Posterior cingulate gyrus (tissue), 11 donors: ENCODE measurements at regions not wholly inside any gene's neighbourhood (a gene's known extent, or its start where the extent isn't known, plus 50 kb on each side); places are given as distances from the start of the nearest gene placed in this dataset.

Experiments
- DNase-seq, 10 donors: peaks; one replicate each; pipeline versions ENCODE4 v3.0.0 to v3.0.0-alpha.2; 2020 to 2021; ENCODE audit warnings: mixed read lengths in 3 of 10
- intact Hi-C: fragments of 100-400 bp; cut with DNase I; formaldehyde crosslinking; loops from one replicate; pipeline ENCODE4 v1.15.1; 2023

DNA sequence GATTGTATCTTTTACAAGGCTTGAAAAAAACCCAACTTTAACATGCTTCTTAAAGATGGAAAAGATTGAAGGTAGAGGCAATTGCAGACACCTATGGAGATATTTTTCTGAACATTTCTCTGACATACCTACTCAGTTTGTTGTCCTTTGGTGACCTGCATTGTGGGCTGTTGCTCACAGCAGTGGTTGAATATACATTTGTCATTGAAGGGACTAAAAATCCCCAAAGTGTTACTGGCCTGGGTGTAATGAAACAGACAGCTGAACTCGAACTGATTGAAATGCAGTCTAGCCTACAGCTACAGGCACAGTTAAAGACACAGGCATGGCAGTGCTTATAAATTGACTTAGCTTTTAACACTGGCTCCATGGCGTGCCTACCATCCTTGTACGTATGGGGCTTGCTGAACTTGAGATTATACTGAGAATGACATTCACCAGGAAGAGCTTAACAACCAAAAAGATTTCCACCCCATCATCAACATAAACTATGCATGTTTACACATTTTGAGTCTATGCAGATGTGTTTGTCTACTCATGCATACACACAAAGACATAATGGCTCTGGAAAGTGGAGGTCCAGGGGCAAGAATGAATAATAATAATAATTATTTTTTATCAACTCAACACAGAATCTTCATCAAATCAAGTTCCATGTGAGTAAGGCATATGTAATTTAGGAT is 83.2 kb upstream of the NOX3 start:
- no peak for DNase-seq
- intact Hi-C loops, result loop anchor here (10.0 kb wide), 1 partner anchor 154 kb away; no protein-coding TSS in a partner anchor

DNA sequence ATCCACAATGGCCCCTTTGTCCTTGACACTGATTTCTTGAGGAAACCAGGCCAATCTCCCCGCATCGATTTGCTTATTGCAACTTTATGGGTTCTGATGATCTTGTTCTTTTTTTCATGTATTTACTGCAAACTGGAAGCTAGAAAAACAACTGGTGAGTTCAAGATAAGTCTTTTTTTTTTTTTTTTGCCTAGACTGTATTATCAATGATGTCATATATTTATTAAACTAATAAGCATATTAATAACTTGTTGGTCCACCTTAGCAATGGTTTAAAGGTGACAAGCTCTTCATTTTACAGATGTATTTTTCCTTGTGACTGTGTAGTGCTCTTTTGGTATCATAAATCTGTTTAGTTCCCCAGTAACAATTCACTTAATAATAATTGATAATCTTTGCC is 79.0 kb upstream of the NOX3 start:
- intact Hi-C loops, result loop anchor here (10.0 kb wide), 1 partner anchor 150 kb away; no protein-coding TSS in a partner anchor
- DNase-seq, result no peak

DNA sequence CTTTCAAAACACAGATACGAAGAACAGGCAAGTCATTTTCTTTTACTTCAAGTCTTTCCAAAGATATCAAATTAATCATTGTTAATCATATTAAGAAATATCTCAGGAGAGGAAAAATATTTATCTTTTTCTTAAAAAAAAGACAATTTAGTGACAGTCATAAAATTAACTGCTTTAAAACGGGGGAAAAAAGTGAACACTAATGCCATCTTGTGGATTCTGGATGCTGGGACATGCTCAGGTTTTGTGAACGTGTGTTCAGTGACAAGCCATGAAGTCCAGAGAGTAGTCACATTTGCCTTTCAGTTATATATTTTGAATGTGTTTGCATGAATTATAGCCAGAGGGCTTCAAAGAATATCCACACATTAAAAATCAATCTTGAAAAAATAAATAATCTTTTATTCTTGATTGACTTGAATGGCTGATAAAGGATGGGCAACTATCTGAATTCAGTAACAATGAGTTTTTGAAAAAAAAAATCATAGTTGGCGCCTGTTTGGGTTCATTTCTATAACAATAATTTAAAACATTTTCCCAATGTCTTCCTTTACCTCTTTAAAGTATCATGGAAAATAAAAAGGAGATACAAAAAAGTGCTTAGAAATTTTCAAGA is 74.7 kb upstream of the NOX3 start:
- DNase-seq, result no peak
- intact Hi-C loops, result loop anchor here (2.0 to 10.0 kb wide), 2 partner anchors 146 to 204 kb away; no protein-coding TSS in a partner anchor

DNA sequence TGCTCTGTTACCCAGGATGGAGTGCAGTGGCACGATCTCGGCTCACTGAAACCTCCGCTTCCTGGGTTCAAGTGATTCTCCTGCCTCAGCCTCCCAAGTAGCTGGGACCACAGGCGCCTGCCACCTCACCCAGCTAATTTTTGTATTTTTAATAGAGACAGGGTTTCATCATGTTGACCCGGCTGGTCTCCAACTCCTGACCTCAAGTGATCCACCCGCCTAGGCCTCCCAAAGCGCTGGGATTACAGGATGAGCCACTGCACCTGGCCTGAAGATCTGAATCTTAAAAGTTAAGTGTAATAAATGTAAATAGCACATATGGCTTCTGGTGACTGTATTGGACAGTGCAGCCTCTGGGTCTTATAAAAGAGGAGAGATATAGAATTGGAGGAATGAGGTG is 74.2 kb upstream of the NOX3 start:
- intact Hi-C loops, result loop anchor here (2.0 to 10.0 kb wide), 2 partner anchors 145 to 203 kb away; no protein-coding TSS in a partner anchor
- peak in 1 of 10 donors; percentile 57 for DNase-seq

DNA sequence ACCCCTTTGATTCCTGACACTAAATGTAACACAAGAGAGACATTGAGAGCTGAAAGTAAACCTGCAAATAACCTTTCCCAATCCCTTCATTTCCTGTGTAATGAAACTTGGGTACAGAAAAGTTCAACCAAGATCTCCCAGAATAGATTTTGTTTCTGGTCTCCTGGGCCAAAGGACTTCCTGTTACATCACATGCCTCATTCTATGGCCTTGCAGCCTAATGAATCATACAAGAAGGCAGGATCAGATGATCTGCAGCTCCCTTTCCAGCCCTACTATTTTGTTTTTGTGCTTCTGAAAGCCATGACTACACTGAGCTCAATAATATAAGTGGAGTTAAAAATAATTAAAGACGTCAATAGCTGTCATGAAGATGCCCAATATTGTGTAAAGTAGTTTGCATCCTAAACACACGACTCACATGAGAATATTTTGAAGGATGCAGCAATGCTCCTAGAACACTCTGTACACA is 73.4 kb upstream of the NOX3 start:
- intact Hi-C loops, result no loop called here
- no peak for DNase-seq

DNA sequence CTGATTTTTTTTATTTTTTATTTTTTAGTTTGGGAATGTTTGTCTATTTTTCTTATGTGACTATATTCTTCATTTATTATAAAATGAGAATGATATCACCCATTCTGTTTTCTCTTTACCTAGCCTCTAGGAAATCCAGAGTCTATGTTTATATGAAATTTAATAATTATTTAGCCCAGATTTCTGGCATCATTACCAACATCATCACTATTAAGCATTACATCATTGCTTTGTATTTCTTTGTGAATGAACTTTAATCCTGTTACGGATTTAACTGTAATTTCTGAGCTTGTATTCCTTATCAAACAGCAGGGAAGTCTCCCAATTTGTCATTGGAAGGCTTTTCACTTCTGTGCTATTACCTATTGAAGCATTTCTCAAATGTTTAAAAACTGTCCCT is 72.7 kb upstream of the NOX3 start:
- DNase-seq, result no peak
- intact Hi-C loops, result no loop called here

DNA sequence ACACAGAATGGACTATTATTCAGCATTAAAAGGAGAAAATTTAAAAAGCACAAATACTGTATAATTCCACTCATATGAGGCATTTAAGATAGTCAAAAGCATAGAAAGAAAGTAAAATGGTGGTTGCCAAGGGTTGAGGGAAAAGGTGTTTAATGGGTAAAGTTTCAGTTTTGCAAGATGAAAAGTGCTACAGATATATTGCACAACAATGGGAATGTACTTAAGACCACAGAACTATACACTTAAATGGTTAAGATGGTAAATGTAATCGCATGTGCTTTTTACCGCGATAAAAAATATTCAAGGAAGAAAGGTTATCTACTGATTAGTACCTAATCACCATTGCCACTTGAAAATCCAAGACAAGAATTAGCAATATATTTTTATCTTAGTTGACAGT is 71.8 kb upstream of the NOX3 start:
- DNase-seq, result no peak

DNA sequence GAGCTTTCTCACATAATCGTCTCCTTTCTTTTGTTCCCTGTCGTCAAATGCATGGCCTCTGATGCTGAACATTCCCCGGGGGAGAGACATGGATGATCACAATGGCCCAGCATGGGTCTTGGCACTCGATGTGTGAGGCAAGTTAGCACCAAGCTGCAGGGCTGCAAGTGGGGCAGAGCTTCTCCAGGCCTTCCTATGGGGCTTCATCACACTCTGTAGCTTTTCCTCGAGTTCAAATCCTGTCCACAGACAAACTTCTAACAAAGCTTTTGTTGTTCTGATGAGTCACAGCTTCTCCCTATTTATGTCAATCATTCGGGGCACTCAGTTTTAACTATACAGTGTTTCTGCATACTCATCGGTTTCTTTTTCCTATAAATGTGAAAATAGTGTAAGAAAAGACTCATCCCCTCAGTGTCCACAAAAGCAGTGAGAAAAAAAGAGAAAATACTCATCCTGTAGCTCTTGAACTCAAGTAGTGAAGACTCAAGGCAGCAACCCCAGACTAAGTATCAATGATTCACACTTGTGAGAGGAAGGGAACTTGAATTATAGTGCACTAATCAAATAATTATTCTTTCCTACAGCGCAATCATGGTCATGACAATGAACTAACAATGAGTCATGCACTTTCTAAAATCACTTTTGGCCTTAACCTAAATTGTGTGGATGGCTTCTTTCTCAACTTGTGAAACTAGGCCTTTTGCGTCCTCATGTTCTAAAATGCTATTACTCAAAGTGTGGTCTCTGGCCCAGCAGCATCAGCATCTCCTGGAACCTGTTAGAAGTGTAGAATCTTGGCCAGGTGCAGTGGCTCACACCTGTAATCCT is 68.4 kb upstream of the NOX3 start:
- DNase-seq, result peak in 1 of 10 donors; percentile 80
- intact Hi-C loops, result no loop called here

More for the DNA sequence above, 71.8 kb upstream of the NOX3 start:
- intact Hi-C loops, result no loop called here

DNA sequence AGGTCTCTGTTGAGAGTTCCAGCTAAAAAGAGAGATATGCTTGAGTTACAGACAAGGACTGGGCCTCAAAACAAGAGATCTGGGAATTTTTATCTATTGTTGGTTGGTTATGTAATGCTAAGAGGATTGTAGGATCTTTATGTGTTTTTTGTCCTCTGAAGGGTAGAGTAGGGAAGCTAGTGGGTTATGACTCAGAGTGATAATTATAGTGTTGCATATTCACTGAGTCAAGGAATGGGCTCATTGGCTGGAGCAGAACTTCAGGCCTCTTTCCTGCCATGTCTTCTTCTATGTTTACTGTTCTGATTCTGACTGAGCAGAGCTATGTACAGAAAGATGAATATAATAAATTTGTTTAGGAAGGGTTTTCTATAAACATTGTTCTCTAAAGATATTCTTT is 66.1 kb upstream of the NOX3 start:
- DNase-seq, result no peak
- intact Hi-C loops, result no loop called here

DNA sequence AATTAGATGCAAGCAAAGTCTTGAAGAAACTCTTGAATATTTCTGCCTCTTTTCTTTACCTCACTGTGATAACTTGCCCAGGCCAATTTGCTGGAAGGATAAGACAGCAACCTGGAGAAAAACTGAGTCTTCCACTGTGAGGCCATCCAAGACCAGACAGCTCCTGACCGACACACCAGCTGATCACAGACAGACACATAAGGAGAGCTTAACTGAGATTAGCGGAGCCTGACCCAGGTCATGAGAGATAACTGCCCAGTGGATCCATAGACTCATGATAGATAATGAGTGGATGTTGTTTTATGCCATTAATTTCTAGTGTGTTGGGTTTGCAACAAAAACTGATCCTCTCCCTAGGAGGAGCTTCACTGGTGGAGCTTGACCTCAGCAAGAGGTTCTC is 64.4 kb upstream of the NOX3 start:
- intact Hi-C loops, result no loop called here
- DNase-seq, result no peak

DNA sequence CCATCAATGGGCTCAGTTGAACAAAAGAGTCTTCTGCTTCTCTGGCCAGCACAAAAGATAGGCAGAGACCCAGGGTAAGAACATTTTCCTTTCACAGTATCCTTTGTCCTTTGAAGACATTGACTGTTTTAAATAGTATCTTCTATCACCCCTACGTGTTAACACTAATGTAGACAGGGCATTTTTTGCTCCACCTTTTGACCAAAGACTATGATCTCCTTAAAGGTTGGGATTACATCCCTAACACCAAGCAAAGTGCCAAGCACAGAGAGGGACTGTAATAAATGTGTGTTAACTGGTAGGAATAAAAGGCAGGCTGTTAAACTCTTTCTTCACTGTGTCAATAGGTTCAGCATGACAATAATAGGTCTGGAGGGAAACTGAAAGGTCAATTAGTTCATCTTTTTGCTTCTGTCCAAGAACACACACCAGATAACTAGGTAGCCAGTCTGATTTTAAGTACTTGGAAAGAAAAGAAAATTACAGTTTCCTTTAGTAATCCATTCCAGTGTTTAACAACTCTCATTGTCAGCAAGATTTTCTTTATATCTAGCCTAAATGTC is 63.6 kb upstream of the NOX3 start:
- intact Hi-C loops, result no loop called here
- DNase-seq, result no peak

DNA sequence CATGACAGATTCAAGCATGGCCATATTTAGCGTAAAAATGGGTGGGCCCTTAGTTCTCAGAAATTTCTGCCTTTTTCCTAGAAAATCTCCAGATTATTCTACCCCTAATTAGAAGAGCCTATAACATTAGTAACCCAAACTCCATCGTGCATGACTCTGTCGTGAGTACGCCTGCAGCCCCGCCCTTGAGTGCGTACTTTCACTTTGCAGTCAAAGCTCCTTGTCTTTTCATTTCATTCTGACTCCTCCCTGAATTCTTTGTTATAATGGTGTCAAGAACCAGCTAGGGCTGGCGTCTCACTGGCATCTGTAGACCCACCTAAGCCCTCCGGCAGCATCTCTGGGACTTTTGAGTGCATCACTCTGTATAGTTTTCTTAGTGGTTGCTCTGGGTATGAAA is 61.7 kb upstream of the NOX3 start:
- DNase-seq, result no peak
- intact Hi-C loops, result no loop called here

DNA sequence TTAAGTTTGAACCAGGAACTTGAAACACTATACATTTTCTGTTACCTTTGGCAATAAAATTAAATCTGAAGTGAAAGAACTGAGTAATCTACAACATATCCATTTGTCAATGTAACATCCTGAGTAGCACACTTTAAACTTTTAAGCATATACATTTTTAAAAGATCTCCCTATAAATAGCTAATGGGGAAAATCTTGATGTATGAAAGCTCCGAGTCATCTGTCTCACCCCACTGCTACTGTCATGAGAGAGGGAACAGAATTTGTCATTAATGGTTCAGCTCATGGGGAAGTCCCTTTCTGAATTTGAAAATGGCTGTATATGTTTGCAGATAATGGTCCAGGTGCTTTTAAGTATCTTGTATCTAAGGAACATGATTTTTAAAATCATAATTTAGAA is 55.2 kb upstream of the NOX3 start:
- no peak for DNase-seq
- intact Hi-C loops, result no loop called here

DNA sequence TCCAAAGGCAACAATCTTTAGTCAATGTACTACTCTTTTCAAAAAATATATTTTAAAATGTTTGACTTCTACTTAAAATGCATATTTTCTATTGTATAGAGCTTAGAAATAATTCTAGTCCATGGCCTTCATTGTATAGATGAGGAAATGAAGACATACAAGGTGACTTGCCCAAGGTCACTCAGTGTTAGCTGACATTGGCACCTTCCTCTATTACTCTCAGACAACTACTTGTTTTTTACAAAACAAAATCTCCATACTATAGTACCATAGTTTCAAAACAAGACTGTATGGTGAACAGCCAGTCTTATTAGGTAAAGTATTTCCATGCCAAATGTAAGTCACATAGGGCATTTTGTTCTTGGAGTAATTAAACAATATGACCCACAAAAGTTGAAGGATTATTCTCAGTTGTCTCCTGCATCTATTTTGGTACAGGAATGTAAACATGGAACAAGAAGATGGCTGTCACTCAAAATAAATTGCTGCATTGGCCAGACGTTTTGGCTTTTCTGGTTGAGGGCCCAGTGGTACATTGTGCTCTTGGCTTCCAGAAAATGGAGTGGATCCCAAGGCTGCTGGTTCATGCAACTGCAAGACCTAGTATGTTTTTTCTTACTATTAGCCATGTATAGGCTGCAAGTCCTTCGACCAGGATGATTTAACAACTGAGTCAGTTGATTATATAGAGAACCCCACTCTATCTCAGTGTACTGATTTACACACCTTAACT is 54.3 kb upstream of the NOX3 start:
- intact Hi-C loops, result no loop called here
- DNase-seq, result no peak

DNA sequence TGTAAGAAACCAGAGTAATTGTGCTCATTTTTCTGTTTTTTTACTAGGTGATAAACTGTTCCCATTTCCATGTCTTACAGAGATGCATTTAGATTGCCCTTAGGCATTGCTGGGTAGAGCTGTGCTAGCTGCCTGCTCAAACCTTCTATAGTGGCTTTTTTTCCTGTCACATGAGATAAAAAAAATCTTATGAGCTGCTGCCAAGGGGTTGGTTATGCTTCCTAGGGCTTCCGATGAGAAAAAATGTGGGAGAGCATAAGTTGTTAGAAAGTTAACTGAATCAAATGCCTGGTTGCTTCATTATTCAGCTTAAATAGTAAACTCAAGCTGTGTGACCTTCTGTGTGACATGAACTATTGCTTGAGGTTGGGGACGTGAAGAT is 50.0 kb upstream of the NOX3 start:
- DNase-seq, result no peak
- intact Hi-C loops, result no loop called here
